Spinal cord (tissue), 9 donors: ENCODE measurements at regions not wholly inside any gene's neighbourhood (a gene's known extent, or its start where the extent isn't known, plus 50 kb on each side); places are given as distances from the start of the nearest gene placed in this dataset.

Experiments
- DNase-seq, 6 donors: peaks; one replicate each; pipeline versions ENCODE4 v3.0.0 to v3.0.0-alpha.2; 2013 to 2015; ENCODE audit warnings: low spot score in 6 of 6, low read depth in 4 of 6
- H3K27ac ChIP-seq: one replicate; pipeline ENCODE4 v1.5.1; 2013; ENCODE audit warnings: low read depth, low read length, control low read depth
- H3K27me3 ChIP-seq: one replicate; pipeline ENCODE4 v1.6.1; 2013; ENCODE audit warnings: low read length; ENCODE audit not compliant: control insufficient read depth, insufficient read depth
- H3K36me3 ChIP-seq: one replicate; pipeline ENCODE4 v1.6.1; 2013; ENCODE audit warnings: low read length; ENCODE audit not compliant: control insufficient read depth, insufficient read depth
- H3K4me1 ChIP-seq: one replicate; pipeline ENCODE4 v1.6.1; 2013; ENCODE audit warnings: low read length; ENCODE audit not compliant: control insufficient read depth, insufficient read depth
- H3K4me3 ChIP-seq: one replicate; pipeline ENCODE4 v1.5.1; 2013; ENCODE audit warnings: low read depth, low read length, control low read depth
- H3K9me3 ChIP-seq: one replicate; pipeline ENCODE4 v1.6.1; 2013; ENCODE audit warnings: low read length; ENCODE audit not compliant: control insufficient read depth, insufficient read depth
- WGBS: methylation state at CpG from one replicate; pipeline ENCODE4 v1.1.5; 2013; ENCODE audit warnings: missing lambda C conversion rate; ENCODE audit not compliant: insufficient coverage; 5-methylcytosine and 5-hydroxymethylcytosine counted together
- donor health status: healthy.

DNA sequence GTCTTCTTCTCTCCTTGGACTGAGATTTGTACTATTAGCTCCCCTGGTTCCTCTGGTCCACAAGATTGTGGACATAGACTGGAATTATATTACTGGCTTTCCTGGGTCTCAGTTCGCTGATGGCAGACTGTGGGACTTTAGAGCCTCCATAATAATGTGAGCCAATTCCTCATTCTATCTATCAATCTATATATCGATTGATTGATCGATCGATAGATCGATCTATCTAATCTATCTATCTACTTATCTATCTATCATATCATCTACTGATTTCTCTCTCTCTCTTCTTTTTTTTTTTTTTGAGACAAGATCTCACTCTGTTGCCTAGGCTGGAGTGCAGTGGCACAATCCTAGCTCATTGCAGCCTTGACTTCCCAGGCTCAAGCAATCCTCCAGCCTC is 51.5 kb upstream of the DDR1 start:
- Histone ChIP-seq H3K27ac (no peak overlapping the region), H3K4me1 (peaks cover 7% of the 10 kb centered on the region), H3K9me3 (no peaks in the 10 kb centered on the region), H3K36me3 (no peaks in the 10 kb centered on the region), H3K4me3 (no peak overlapping the region), H3K27me3 (no peaks in the 10 kb centered on the region)
- no peak for DNase-seq
- 92% methylated on average over 5 of the region's 5 CpGs for WGBS

GRCh38 chr6:30830438-30830837 is 53.9 kb upstream of the DDR1 start:
- WGBS, result no CpG with 5 or more reads among the region's 3 CpGs
- H3K9me3 ChIP-seq, result no peaks in the 10 kb centered on the region
- no peak for DNase-seq
- no peak overlapping the region for H3K27ac ChIP-seq
- no peaks in the 10 kb centered on the region for H3K36me3 ChIP-seq
- H3K4me1 ChIP-seq, result peaks cover 7% of the 10 kb centered on the region
- H3K27me3 ChIP-seq, result no peaks in the 10 kb centered on the region
- no peak overlapping the region for H3K4me3 ChIP-seq

DNA sequence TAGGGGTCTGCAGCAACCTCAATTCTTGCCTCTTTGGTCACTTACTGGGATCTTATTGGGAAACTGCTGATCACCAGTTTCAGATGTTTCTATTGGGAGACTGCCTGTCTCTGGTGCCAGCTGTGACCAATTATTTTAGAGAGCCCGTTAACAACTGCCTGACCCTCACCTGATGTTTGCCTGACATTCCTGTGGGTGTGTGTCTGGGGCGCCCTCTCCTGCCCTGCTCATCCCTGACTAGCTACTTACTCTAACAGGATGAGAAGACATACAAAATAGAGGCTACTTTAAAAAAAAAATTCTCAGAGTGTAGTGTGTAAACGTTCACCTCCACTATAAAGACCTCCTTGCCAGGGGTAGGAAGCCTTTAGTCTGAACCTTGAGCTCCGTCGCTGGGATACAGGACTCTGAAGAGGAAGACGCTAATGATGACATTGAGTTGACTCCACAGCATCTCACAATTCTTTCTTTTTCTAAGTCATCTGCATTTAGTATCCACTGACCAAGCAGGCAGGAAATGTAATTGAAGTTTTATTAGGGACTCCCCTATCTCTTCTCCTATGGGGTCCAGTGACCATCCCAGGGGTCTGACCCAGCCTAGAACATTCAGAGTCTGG is 54.6 kb upstream of the DDR1 start:
- no peaks in the 10 kb centered on the region for H3K9me3 ChIP-seq
- 43% methylated on average over 2 of the region's 6 CpGs for WGBS
- DNase-seq, result no peak
- no peak overlapping the region for H3K27ac ChIP-seq
- H3K36me3 ChIP-seq, result no peaks in the 10 kb centered on the region
- no peaks in the 10 kb centered on the region for H3K27me3 ChIP-seq
- H3K4me3 ChIP-seq, result no peak overlapping the region
- peaks cover 7% of the 10 kb centered on the region for H3K4me1 ChIP-seq

DNA sequence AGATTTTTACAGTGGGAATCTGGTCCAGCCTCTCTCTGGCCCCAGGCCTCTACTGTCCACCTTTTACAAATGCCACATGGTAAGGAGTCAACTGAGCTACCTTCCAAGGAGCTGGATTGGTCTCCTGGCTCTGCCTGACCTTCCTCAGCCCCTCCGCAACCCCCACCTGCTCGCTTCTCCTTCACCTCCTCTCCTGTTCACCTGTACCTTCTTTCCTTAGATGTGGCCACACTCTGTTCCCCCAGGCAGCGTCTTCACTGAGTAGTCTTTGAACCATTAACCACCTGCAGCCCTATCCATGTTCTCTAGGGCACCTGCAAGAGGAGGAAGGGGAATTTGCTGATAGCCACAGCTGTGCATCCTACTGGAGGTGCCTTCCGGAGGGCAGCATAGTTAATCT is 55.3 kb upstream of the DDR1 start:
- Histone ChIP-seq H3K4me3 (no peak overlapping the region), H3K4me1 (peaks cover 7% of the 10 kb centered on the region), H3K36me3 (no peaks in the 10 kb centered on the region), H3K27me3 (no peaks in the 10 kb centered on the region), H3K27ac (no peak overlapping the region), H3K9me3 (no peaks in the 10 kb centered on the region)
- no peak for DNase-seq
- WGBS, result 83% methylated on average over 3 of the region's 4 CpGs

DNA sequence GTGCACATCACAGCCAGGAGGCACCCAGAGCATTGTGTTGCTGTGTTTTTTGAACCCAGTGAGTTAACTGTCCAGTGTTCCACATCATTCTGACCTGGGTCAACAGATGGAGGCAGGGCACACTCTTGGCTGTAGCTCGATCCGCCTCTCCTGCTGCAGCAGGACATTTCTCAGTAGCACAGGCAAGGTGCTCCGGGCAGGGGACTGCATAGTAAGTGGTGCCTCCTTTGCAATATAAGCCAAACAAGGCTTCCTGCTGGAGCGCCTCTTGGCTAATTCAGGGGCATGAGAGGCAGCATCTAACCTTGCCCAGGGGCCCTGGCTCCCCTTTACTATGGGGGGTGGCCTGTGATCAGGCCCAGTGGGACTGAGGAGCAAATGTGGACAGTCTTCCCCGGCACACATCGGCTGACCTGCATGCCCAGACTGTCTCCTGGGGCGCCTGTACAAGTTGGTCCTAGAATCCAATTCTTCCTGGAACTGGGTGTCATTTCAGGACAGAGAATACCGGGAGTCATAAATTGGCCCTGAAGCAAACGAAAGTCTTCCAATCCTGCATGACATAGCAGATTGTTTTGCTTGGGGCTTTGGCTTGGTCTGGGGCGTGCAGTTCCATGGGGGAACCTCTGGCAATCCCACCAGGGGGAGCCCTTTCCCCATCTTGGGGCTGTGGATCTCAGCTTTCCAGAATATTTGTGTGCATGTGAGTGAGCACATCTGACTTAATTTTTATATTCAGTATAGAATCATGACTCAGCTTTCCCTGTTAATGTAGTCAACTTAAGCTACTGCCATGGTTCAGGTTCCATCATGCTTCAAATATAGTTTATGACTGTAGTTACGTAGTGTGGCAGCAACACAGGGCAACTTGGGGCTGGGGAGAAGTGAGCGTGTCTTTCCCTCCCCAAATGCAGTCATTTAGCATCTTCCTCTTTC is 56.0 kb upstream of the DDR1 start:
- H3K36me3 ChIP-seq, result no peaks in the 10 kb centered on the region
- no peak overlapping the region for H3K27ac ChIP-seq
- H3K27me3 ChIP-seq, result no peaks in the 10 kb centered on the region
- 51% methylated on average over 11 of the region's 12 CpGs for WGBS
- H3K4me1 ChIP-seq, result peaks cover 7% of the 10 kb centered on the region
- DNase-seq, result peak in 5 of 6 donors; percentile 44 to 92 (median 60)
- no peak overlapping the region for H3K4me3 ChIP-seq
- H3K9me3 ChIP-seq, result no peaks in the 10 kb centered on the region

DNA sequence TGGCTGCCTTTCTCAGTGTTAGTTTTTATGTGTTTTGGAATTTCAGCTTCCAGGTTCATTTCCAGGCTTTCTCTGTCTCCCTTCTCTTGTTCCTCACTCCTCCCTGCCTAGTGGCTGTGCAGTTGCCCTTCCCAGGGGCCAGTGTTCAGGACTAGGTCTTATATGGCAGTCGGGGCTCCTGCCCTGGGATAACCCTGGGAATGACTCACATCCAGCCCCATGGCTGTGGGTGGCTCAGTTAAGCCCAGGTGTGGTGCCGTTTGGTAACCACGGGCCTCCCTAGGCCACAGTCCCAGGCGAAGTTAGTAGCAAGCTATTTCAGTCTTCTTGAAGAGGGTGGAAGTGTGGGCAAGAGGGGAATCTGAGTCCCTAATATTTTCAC is 57.4 kb upstream of the DDR1 start:
- Histone ChIP-seq H3K9me3 (no peaks in the 10 kb centered on the region), H3K4me3 (no peak overlapping the region), H3K27ac (no peak overlapping the region), H3K36me3 (no peaks in the 10 kb centered on the region), H3K27me3 (no peaks in the 10 kb centered on the region), H3K4me1 (peaks cover 7% of the 10 kb centered on the region)
- no peak for DNase-seq
- 93% methylated on average over 1 of the region's 4 CpGs for WGBS

GRCh38 chr6:30824698-30825097 is 59.6 kb upstream of the DDR1 start:
- WGBS, result 97% methylated on average over 5 of the region's 7 CpGs
- Histone ChIP-seq H3K27ac (no peak overlapping the region), H3K36me3 (no peaks in the 10 kb centered on the region), H3K4me3 (no peak overlapping the region), H3K27me3 (no peaks in the 10 kb centered on the region), H3K4me1 (peaks cover 7% of the 10 kb centered on the region), H3K9me3 (no peaks in the 10 kb centered on the region)
- no peak for DNase-seq

DNA sequence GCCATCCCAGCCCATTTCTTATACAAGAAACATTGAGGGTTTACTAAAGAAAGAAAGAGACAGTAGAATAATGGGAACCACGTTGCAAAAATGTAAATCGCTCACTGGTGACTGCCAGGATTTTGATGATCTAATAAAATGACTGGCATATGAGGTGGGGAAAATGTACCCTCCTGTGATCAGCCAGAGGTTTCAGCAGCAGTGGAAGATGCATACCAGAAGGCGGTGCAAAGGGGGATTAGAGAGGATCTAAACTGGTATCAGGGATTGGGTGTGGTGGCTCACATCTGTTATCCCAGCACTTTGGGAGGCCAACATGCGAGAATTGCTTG is 60.8 kb upstream of the DDR1 start:
- H3K4me1 ChIP-seq, result peaks cover 6% of the 10 kb centered on the region

GRCh38 chr6:30821862-30822784 is 62.2 kb upstream of the DDR1 start:
- H3K27me3 ChIP-seq, result no peaks in the 10 kb centered on the region
- WGBS, result 85% methylated on average over 2 of the region's 6 CpGs
- no peaks in the 10 kb centered on the region for H3K9me3 ChIP-seq
- peak overlapping the region; percentile 37 for H3K27ac ChIP-seq
- peak in 3 of 6 donors; percentile 33 to 88 (median 61) for DNase-seq
- H3K36me3 ChIP-seq, result no peaks in the 10 kb centered on the region
- no peak overlapping the region for H3K4me3 ChIP-seq
- H3K4me1 ChIP-seq, result no peaks in the 10 kb centered on the region

More for the DNA sequence above, 60.8 kb upstream of the DDR1 start:
- Histone ChIP-seq H3K9me3 (no peaks in the 10 kb centered on the region), H3K36me3 (no peaks in the 10 kb centered on the region), H3K27ac (no peak overlapping the region), H3K27me3 (no peaks in the 10 kb centered on the region), H3K4me3 (no peak overlapping the region)
- DNase-seq, result no peak
- 68% methylated on average over 4 of the region's 4 CpGs for WGBS
